A549 (cell line): ENCODE measurements at regions not wholly inside any gene's neighbourhood (a gene's known extent, or its start where the extent isn't known, plus 50 kb on each side); places are given as distances from the start of the nearest gene placed in this dataset.

Experiments
- ATAC-seq, 2 experiments: fragments of 200-7000 bp in 1 of 2; fragments of >200 bp in 1 of 2; cut with Nextera tagmentation in 1 of 2; cut with Tn5 transposase in 1 of 2; 3 replicates each; pipeline versions ENCODE4 v1.8.0 to v1.9.1; 2018 to 2020; ENCODE audit warnings: mild to moderate bottlenecking in 1 of 2, moderate library complexity in 1 of 2
- CTCF ChIA-PET: fragments of 300-600 bp; sonication (Branson Sonifier 250); formaldehyde crosslinking; extraction: SDS; loops from one replicate; lab custom pipeline; 2021; ENCODE audit warnings: antibody characterized with exemption, inconsistent platforms; lab: Yijun Ruan, JAX
- POLR2A ChIA-PET: fragments of 350-600 bp; formaldehyde crosslinking; extraction: SDS; loops from one replicate; lab custom pipeline; 2021; ENCODE audit warnings: antibody characterized with exemption, inconsistent platforms; lab: Yijun Ruan, JAX
- DNase-seq, 2 experiments: peaks; one replicate each; pipeline versions ENCODE4 v3.0.0 to v3.0.0-alpha.2; 2011 to 2016; ENCODE audit warnings: low read depth in 1 of 2, low spot score in 1 of 2
- FAIRE-seq: peaks from 2 replicates; lab custom pipeline; 2011; peaks lifted over from hg19 to GRCh38; lab: Jason Lieb, UNC
- H3K27ac ChIP-seq, 2 experiments: fragments of >200 bp; sonication (Bioruptor Twin); formaldehyde crosslinking; 3 replicates each; pipeline ENCODE4 v1.5.1; 2016 to 2017
- H3K4me1 ChIP-seq: fragments of >200 bp; sonication (Bioruptor Twin); formaldehyde crosslinking; 3 replicates; pipeline ENCODE4 v1.6.1; 2016
- H3K4me2 ChIP-seq: fragments of >200 bp; sonication (Bioruptor Twin); formaldehyde crosslinking; 3 replicates; pipeline ENCODE4 v1.6.1; 2016
- H3K4me3 ChIP-seq: fragments of >200 bp; sonication (Bioruptor Twin); formaldehyde crosslinking; 3 replicates; pipeline ENCODE4 v1.5.1; 2016
- H3K9me3 ChIP-seq: fragments of >200 bp; sonication (Bioruptor Twin); formaldehyde crosslinking; 3 replicates; pipeline ENCODE4 v1.6.1; 2016
- BHLHE40 ChIP-seq: IDR thresholded peaks from 2 replicates; pipeline ENCODE4 v1.6.1; 2012; ENCODE audit warnings: low read depth, low read length, inconsistent platforms
- CHD2 ChIP-seq: fragments of 150-350 bp; IDR thresholded peaks from 2 replicates; pipeline ENCODE4 v1.6.1; 2014; ENCODE audit warnings: low read length; ENCODE audit not compliant: partially characterized antibody
- CTCF ChIP-seq: fragments of >200 bp; sonication (Bioruptor Twin); formaldehyde crosslinking; IDR thresholded peaks from 3 replicates; pipeline ENCODE4 v1.5.1; 2016
- ELK1 ChIP-seq: fragments of 150-350 bp; IDR thresholded peaks from 2 replicates; pipeline ENCODE4 v1.6.1; 2014; ENCODE audit warnings: low read depth, mild to moderate bottlenecking, low read length
- EP300 ChIP-seq, 2 experiments: fragments of >200 bp; sonication (Bioruptor Twin); formaldehyde crosslinking; IDR thresholded peaks; 2 replicates in 1 of 2; 3 replicates in 1 of 2; pipeline ENCODE4 v1.6.1; 2016 to 2017
- HEYL ChIP-seq: fragments of 250-450 bp; sonication (Bioruptor Pico); IDR thresholded peaks from 2 replicates; pipeline ENCODE4 v1.8.0; 2021; ENCODE audit warnings: mild to moderate bottlenecking, moderate library complexity
- HOXB5 ChIP-seq: fragments of 250-450 bp; sonication (Bioruptor Pico); IDR thresholded peaks from 2 replicates; pipeline ENCODE4 v1.5.0; 2020; ENCODE audit warnings: mild to moderate bottlenecking, moderate library complexity
- JUNB ChIP-seq: fragments of >200 bp; sonication (Bioruptor Twin); formaldehyde crosslinking; IDR thresholded peaks from 2 replicates; pipeline ENCODE4 v1.6.1; 2016
- KDM1A ChIP-seq: fragments of 200-600 bp; sonication (generic); IDR thresholded peaks from 2 replicates; pipeline ENCODE4 v1.6.1; 2016; ENCODE audit warnings: low read depth, mild to moderate bottlenecking
- NPAS2 ChIP-seq: fragments of 250-450 bp; sonication (Bioruptor Pico); IDR thresholded peaks from 2 replicates; pipeline ENCODE4 v1.8.0; 2022; ENCODE audit warnings: mild to moderate bottlenecking, moderate library complexity, borderline replicate concordance
- RAD21 ChIP-seq, 2 experiments: fragments of >200 bp in 1 of 2; sonication (Bioruptor Twin) in 1 of 2; formaldehyde crosslinking in 1 of 2; IDR thresholded peaks in 1 of 2; conservative IDR thresholded peaks in 1 of 2; 2 replicates in 1 of 2; 3 replicates in 1 of 2; pipeline ENCODE4 v1.6.1; 2012 to 2018; ENCODE audit warnings: inconsistent platforms in 1 of 2
- RFX5 ChIP-seq: fragments of 450-650 bp; IDR thresholded peaks from 2 replicates; pipeline ENCODE4 v1.7.1; 2014; ENCODE audit warnings: antibody characterized with exemption, mild to moderate bottlenecking, moderate library complexity
- RNF2 ChIP-seq: fragments of 200-600 bp; sonication (generic); IDR thresholded peaks from 2 replicates; pipeline ENCODE4 v1.6.1; 2016; ENCODE audit warnings: low read depth, mild to moderate bottlenecking, antibody characterized with exemption, moderate library complexity, borderline replicate concordance
- TFCP2L1 ChIP-seq: fragments of 250-450 bp; sonication (Bioruptor Pico); IDR thresholded peaks from 2 replicates; pipeline ENCODE4 v1.5.0; 2021; ENCODE audit warnings: mild to moderate bottlenecking
- USF2 ChIP-seq: fragments of 450-650 bp; IDR thresholded peaks from 2 replicates; pipeline ENCODE4 v1.6.1; 2014; ENCODE audit warnings: antibody characterized with exemption
- ZNF302 ChIP-seq: fragments of 250-450 bp; sonication (Bioruptor Pico); IDR thresholded peaks from 2 replicates; pipeline ENCODE4 v1.9.0; 2021; ENCODE audit warnings: inconsistent platforms, mild to moderate bottlenecking, moderate library complexity
- WGBS: methylation state at CpG from one replicate; pipeline ENCODE4 v1.1.6; 2017; ENCODE audit errors: missing lambda C conversion rate; 5-methylcytosine and 5-hydroxymethylcytosine counted together
- TF ChIP-seq, protein P1 (sequence below): fragments of 200-600 bp; sonication (generic); IDR thresholded peaks from 2 replicates; pipeline ENCODE4 v1.6.1; 2016; ENCODE audit warnings: antibody characterized with exemption, mild to moderate bottlenecking, moderate library complexity
- TF ChIP-seq, protein P2 (sequence below): fragments of >200 bp; sonication (Bioruptor Twin); formaldehyde crosslinking; IDR thresholded peaks from 2 replicates; pipeline ENCODE4 v1.6.1; 2016

DNA sequence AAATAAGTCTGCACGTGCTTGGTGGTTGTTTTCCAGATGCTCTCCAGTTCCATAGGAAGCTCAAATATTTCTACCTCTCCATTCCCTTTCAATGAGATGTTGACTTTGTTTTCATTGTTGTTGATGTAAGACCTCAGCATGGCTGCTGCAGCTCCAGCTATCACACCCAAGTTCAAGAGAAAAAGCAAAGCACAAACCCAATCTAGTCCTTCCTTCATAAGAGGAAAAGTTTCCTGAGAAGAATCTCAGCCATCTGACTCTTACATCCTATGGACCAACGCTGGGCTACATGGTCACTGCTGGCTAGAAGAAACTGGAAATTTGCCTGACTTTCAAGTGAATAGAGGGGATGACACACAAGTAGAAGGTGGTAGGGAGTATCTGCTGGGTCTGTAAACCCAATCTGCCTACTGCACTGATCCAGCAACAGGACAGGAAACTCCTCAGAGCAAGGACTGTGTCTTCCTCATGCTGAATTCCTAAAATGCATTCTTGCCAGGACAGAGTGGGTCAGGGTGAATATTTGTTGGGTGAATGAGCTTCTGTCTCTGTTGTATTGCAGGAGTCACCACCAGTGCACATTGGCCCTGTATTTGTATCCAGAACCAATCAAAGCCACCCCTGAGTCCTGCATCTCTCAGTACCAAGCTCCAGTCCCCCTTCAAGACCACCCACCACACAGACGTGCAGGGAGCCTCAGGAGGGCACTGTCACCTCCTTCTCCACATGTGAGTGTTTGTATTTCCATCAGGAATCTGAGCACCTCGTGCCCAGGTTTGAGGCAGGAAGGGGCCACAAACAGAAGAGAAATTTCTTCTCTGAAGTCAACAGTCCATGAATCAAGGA lies 118.0 kb upstream of the IGLL5 start:
- no peak for DNase-seq
- H3K4me2 ChIP-seq: no peak overlapping the region
- TF ChIP-seq ELK1 (no peak), CHD2 (no peak), ZNF302 (CRISPR knock-in tag) (no peak), JUNB (no peak), TFCP2L1 (CRISPR knock-in tag) (no peak), NPAS2 (CRISPR knock-in tag) (no peak), BHLHE40 (no peak), HOXB5 (CRISPR knock-in tag) (no peak), USF2 (no peak), RFX5 (no peak), EP300 (IDR thresholded peaks at IDR 0.05) (no peak), RNF2 (no peak), HEYL (CRISPR knock-in tag) (no peak), KDM1A (no peak)
- TF ChIP-seq, protein P1, sequence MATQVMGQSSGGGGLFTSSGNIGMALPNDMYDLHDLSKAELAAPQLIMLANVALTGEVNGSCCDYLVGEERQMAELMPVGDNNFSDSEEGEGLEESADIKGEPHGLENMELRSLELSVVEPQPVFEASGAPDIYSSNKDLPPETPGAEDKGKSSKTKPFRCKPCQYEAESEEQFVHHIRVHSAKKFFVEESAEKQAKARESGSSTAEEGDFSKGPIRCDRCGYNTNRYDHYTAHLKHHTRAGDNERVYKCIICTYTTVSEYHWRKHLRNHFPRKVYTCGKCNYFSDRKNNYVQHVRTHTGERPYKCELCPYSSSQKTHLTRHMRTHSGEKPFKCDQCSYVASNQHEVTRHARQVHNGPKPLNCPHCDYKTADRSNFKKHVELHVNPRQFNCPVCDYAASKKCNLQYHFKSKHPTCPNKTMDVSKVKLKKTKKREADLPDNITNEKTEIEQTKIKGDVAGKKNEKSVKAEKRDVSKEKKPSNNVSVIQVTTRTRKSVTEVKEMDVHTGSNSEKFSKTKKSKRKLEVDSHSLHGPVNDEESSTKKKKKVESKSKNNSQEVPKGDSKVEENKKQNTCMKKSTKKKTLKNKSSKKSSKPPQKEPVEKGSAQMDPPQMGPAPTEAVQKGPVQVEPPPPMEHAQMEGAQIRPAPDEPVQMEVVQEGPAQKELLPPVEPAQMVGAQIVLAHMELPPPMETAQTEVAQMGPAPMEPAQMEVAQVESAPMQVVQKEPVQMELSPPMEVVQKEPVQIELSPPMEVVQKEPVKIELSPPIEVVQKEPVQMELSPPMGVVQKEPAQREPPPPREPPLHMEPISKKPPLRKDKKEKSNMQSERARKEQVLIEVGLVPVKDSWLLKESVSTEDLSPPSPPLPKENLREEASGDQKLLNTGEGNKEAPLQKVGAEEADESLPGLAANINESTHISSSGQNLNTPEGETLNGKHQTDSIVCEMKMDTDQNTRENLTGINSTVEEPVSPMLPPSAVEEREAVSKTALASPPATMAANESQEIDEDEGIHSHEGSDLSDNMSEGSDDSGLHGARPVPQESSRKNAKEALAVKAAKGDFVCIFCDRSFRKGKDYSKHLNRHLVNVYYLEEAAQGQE: no peak
- TF ChIP-seq, protein P2, sequence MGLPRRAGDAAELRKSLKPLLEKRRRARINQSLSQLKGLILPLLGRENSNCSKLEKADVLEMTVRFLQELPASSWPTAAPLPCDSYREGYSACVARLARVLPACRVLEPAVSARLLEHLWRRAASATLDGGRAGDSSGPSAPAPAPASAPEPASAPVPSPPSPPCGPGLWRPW: no peak
- H3K4me1 ChIP-seq: no peaks in the 10 kb centered on the region
- ChIA-PET CTCF (interaction anchor here (0.7 to 4.3 kb wide), 26 partner anchors 11 to 191 kb away, joined by 3 to 31 read pairs (median 4); no protein-coding TSS in a partner anchor), POLR2A (no interaction called here)
- H3K9me3 ChIP-seq: no peaks in the 10 kb centered on the region
- no peak for FAIRE-seq
- H3K4me3 ChIP-seq: no peak overlapping the region
- ATAC-seq: peak in 1 of 2 experiments; percentile 29; a peak in 3 of 6 replicates
- WGBS: 25% methylated on average over 4 of the region's 4 CpGs
- H3K27ac ChIP-seq: no peak overlapping the region

- H3K4me2 ChIP-seq: no peak overlapping the region
- FAIRE-seq (no peak), ATAC-seq (peak; percentile 83 to 91), DNase-seq (peak; percentile 30 to 33)
- ChIA-PET POLR2A (no interaction called here), CTCF (interaction anchor here (0.7 to 4.3 kb wide), 28 partner anchors 11 to 186 kb away, joined by 3 to 31 read pairs (median 4); no protein-coding TSS in a partner anchor)
- 17% methylated on average over 4 of the region's 4 CpGs for WGBS
- H3K9me3 ChIP-seq: no peaks in the 10 kb centered on the region
- H3K4me3 ChIP-seq: no peak overlapping the region
- H3K4me1 ChIP-seq: no peaks in the 10 kb centered on the region
- H3K27ac ChIP-seq: no peak overlapping the region
- TF ChIP-seq CTCF: peak; percentile 57
- TF ChIP-seq RAD21 (conservative IDR thresholded peaks at IDR 0.05 in 1 of 2, IDR thresholded peaks at IDR 0.05 in 1 of 2): peak in 1 of 2 experiments; percentile 23; a peak in 2 of 5 replicates
- no peak for TF ChIP-seq USF2
These were observed 117.2 kb upstream of the IGLL5 start for GRCh38 chr22:22770280-22770871.
